ENCODE measurements at regions not wholly inside any gene's neighbourhood (a gene's known extent, or its start where the extent isn't known, plus 50 kb on each side); places are given as distances from the start of the nearest gene placed in this dataset.

- H3K9me3 ChIP-seq (ENCODE audit: low read length): no peaks in the 10 kb centered on the region
- H3K79me2 ChIP-seq (ENCODE audit: insufficient read depth, low read length): no peaks in the 10 kb centered on the region
- H3K4me3 ChIP-seq (replicated peaks in 1 of 3; ENCODE audit: insufficient read depth in 1 of 3, low read depth in 2 of 3, low read length in 3 of 3): no peak overlapping the region
- H3K27me3 ChIP-seq (ENCODE audit: control insufficient read depth in 1 of 2, insufficient read depth in 2 of 2, low read length in 2 of 2): peaks cover 0 to 3% of the 10 kb centered on the region in 2 experiments; a peak in 1 of 5 replicates
- CTCF ChIA-PET (ENCODE audit: low intra/inter-chr PET ratio, low total read pairs): no interaction called here
- no peak for FAIRE-seq
- POLR2A ChIA-PET: no interaction called here
- no peak for ATAC-seq
- H3K4me2 ChIP-seq (ENCODE audit: low read depth, low read length): no peak overlapping the region
- H3K36me3 ChIP-seq (replicated peaks in 1 of 2; ENCODE audit: control insufficient read depth in 1 of 2, insufficient read depth in 2 of 2, low read length in 2 of 2): no peaks in the 10 kb centered on the region
- H2AFZ ChIP-seq (ENCODE audit: low read length): no peak overlapping the region
- BruUV-seq (replicated peaks): no TSS peak
- in situ Hi-C loops (cut with HindIII; ENCODE audit: extremely low pct_ligation_motif_present, low pct_unique_long_range_greater_than_20kb): no loop called here
- H3K9ac ChIP-seq (ENCODE audit: insufficient read depth, low read depth, low read length): no peak overlapping the region
- no peaks in the 10 kb centered on the region for H3K4me1 ChIP-seq (ENCODE audit: insufficient read depth, low read length)
- TF ChIP-seq ZNF703 (CRISPR knock-in tag; IDR thresholded peaks at IDR 0.05; ENCODE audit: borderline replicate concordance): no peak
- no peak for TF ChIP-seq MED8 (CRISPR knock-in tag; IDR thresholded peaks at IDR 0.05; ENCODE audit: insufficient replicate concordance)
- TF ChIP-seq ZNF83 (CRISPR knock-in tag; IDR thresholded peaks at IDR 0.05; ENCODE audit: borderline replicate concordance): no peak
- no peak for TF ChIP-seq ZBTB42 (CRISPR knock-in tag; IDR thresholded peaks at IDR 0.05)
- TF ChIP-seq SP1 (IDR thresholded peaks at IDR 0.05): no peak
- no peak for TF ChIP-seq SP1 (CRISPR knock-in tag; IDR thresholded peaks at IDR 0.05)
- TF ChIP-seq ZFY (CRISPR knock-in tag; IDR thresholded peaks at IDR 0.05): no peak
- TF ChIP-seq POGZ (CRISPR knock-in tag; IDR thresholded peaks at IDR 0.05): no peak
- no peak for TF ChIP-seq SNAPC5 (CRISPR knock-in tag; IDR thresholded peaks at IDR 0.05; ENCODE audit: borderline replicate concordance)
- no peak for TF ChIP-seq E2F1 (CRISPR knock-in tag; IDR thresholded peaks at IDR 0.05)
- no peak for TF ChIP-seq SOX13 (IDR thresholded peaks at IDR 0.05)
- TF ChIP-seq SOX13 (CRISPR knock-in tag; conservative IDR thresholded peaks at IDR 0.05 in 1 of 2, IDR thresholded peaks at IDR 0.05 in 1 of 2): no peak
- no peak for TF ChIP-seq KMT2B (CRISPR knock-in tag; IDR thresholded peaks at IDR 0.05)
- no peak for TF ChIP-seq ZEB1 (IDR thresholded peaks at IDR 0.05; ENCODE audit: insufficient replicate concordance, low read depth)
- TF ChIP-seq NR2F1 (CRISPR knock-in tag; IDR thresholded peaks at IDR 0.05): no peak
- no peak for TF ChIP-seq LCORL (IDR thresholded peaks at IDR 0.05)
- no peak for TF ChIP-seq LCORL (CRISPR knock-in tag; IDR thresholded peaks at IDR 0.05)
- no peak for TF ChIP-seq ATRX (CRISPR knock-in tag; IDR thresholded peaks at IDR 0.05; ENCODE audit: borderline replicate concordance)
- TF ChIP-seq DBP (CRISPR knock-in tag; IDR thresholded peaks at IDR 0.05; ENCODE audit: not compliant biosample characterization): no peak
- no peak for TF ChIP-seq ELF1 (CRISPR knock-in tag; IDR thresholded peaks at IDR 0.05)
- no peak overlapping the region for H3K27ac ChIP-seq (ENCODE audit: extremely low read length, insufficient read depth, low read length)
- intact Hi-C loops (cut with micrococcal nuclease; ENCODE audit: unreplicated experiment): no loop called here
- no peak for DNase-seq (ENCODE audit: low spot score)
- no peaks in the 10 kb centered on the region for H4K20me1 ChIP-seq (ENCODE audit: insufficient read depth, low read length)
Observed at GRCh38 chr2:66066032-66066431, 368.9 kb upstream of the MEIS1 start.
